Fibroblast of pulmonary artery (primary cell): ENCODE measurements at regions not wholly inside any gene's neighbourhood (a gene's known extent, or its start where the extent isn't known, plus 50 kb on each side); places are given as distances from the start of the nearest gene placed in this dataset.
A peak's percentile ranks its signal among the peaks of the same experiment; 100 is the strongest.

Source experiments
- DNase-seq: peaks from one replicate; pipeline ENCODE4 v3.0.0-alpha.2; 2010; ENCODE audit warnings: low read depth
- H3K4me3 ChIP-seq: replicated peaks from 2 replicates; pipeline ENCODE4 v1.5.1; 2011; ENCODE audit warnings: low read depth, mild to moderate bottlenecking, control low read depth, low read length, moderate library complexity
- TF ChIP-seq, protein P1 (sequence below): IDR thresholded peaks from 2 replicates; pipeline ENCODE4 v1.5.1; 2011; ENCODE audit warnings: mild to moderate bottlenecking, control low read depth, low read length, inconsistent platforms; ENCODE audit errors: missing control alignments

DNA sequence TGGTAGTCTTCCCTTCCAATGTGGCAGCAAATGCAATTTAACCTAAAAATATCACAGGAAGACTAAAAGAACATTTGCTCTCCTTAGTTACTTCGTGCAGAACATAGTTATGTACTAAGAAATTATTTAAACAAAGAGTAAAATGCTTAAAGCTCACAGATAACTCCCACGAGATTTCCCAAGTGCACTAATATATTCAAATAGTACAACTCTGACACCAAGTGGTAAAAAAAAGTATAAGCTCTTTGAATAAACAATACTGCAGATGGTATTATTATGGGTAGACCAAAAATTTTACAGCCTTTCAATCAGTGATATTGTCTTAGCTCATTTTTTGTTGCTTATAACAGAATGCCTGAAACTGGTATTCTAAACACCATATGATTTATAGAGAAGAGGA lies 52.8 kb upstream of the FILIP1 start:
- peak; percentile 74 for DNase-seq
- TF ChIP-seq, protein P1, sequence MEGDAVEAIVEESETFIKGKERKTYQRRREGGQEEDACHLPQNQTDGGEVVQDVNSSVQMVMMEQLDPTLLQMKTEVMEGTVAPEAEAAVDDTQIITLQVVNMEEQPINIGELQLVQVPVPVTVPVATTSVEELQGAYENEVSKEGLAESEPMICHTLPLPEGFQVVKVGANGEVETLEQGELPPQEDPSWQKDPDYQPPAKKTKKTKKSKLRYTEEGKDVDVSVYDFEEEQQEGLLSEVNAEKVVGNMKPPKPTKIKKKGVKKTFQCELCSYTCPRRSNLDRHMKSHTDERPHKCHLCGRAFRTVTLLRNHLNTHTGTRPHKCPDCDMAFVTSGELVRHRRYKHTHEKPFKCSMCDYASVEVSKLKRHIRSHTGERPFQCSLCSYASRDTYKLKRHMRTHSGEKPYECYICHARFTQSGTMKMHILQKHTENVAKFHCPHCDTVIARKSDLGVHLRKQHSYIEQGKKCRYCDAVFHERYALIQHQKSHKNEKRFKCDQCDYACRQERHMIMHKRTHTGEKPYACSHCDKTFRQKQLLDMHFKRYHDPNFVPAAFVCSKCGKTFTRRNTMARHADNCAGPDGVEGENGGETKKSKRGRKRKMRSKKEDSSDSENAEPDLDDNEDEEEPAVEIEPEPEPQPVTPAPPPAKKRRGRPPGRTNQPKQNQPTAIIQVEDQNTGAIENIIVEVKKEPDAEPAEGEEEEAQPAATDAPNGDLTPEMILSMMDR: peak; percentile 32
- no peak overlapping the region for H3K4me3 ChIP-seq

DNA sequence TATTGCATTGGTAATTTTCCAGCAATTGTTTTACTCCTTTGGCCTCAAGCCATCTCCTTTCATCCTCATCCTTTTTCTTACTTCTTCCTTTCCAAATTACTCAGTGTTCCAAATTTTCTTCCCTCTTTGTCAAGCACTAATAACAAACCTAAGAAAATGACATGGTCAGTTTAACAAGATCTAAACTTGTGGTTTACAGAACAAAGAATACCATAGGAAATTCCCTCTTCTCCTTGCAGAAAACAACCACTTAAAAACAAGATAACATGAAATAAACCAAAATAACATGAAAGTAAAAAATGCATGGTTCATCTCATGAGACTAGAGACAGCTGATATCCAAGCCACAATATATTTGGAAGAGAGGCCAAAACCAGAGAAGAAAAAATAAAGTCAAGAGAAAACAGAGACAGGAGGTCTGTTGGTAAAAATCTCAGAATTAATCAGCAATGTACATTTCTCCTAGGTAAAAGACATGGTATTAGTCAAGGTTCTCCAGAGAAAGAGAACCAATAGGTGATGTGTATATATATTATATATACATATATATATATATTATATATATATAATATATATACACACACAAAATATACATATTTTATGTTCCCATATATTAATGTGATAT lies 51.0 kb upstream of the SENP6 start:
- DNase-seq: peak; percentile 41
- H3K4me3 ChIP-seq: no peak overlapping the region
- TF ChIP-seq, protein P1: no peak

DNA sequence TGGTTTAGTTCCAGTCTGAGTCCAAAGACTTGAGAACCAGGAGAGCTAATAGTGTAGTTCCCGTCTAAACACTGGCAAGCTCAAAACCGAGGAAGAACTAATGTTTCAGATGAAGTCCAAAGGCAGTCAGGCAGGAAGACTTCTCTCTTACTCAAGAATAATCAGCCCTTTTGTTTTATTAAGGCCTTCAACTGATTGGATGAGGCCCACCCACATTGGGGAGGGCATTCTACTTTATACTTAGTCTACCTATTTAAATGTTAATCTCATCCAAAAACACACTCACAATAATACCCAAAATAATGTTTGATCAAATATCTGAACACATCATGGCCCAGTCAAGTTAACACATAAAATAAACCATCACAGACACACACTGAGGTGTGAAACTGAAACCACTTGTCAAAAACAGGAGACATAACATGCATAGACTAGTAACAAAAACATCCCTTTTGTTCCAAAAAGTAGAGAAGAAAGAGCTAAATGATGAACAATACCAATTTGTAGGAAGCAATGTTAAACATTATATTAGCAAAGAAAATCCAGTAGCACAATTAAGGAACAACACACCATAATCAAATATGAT lies 50.2 kb upstream of the SENP6 start:
- H3K4me3 ChIP-seq: no peak overlapping the region
- TF ChIP-seq, protein P1: no peak
- no peak for DNase-seq
